ENCODE measurements at regions not wholly inside any gene's neighbourhood (a gene's known extent, or its start where the extent isn't known, plus 50 kb on each side); places are given as distances from the start of the nearest gene placed in this dataset.
"Not testable (repeated sequence)": the region's sequence is repeated elsewhere in the genome, so short reads cannot be mapped to it uniquely, and the experiment has no call there.

GRCh38 chr7:119596651-119597050 lies 676.3 kb upstream of the KCND2 start:
- no peak for DNase-seq (ENCODE audit: low read depth)

GRCh38 chr7:119606297-119606696 lies 666.7 kb upstream of the KCND2 start:
- no peak for DNase-seq (ENCODE audit: low read depth)

GRCh38 chr7:119620769-119621168 lies 652.2 kb upstream of the KCND2 start:
- no peak for DNase-seq (ENCODE audit: low read depth)

- no peak for DNase-seq (ENCODE audit: low read depth)
These were observed 649.5 kb upstream of the KCND2 start for GRCh38 chr7:119623427-119623826.

GRCh38 chr7:119630406-119630969 lies 642.5 kb upstream of the KCND2 start:
- DNase-seq (ENCODE audit: low read depth) = no peak

GRCh38 chr7:119633812-119634211 lies 639.2 kb upstream of the KCND2 start:
- not testable (repeated sequence) for DNase-seq (ENCODE audit: low read depth)

- no peak for DNase-seq (ENCODE audit: low read depth)
These were observed 632.6 kb upstream of the KCND2 start for GRCh38 chr7:119640326-119640725.

GRCh38 chr7:119640861-119641260 lies 632.1 kb upstream of the KCND2 start:
- DNase-seq (ENCODE audit: low read depth) = no peak

GRCh38 chr7:119643558-119643957 lies 629.4 kb upstream of the KCND2 start:
- no peak for DNase-seq (ENCODE audit: low read depth)

GRCh38 chr7:119647286-119647685 lies 625.7 kb upstream of the KCND2 start:
- no peak for DNase-seq (ENCODE audit: low read depth)

- DNase-seq (ENCODE audit: low read depth) = not testable (repeated sequence)
These were observed 624.2 kb upstream of the KCND2 start for GRCh38 chr7:119648752-119649151.

GRCh38 chr7:119660080-119660479 lies 612.9 kb upstream of the KCND2 start:
- DNase-seq (ENCODE audit: low read depth) = no peak

- DNase-seq (ENCODE audit: low read depth) = no peak
These were observed 608.4 kb upstream of the KCND2 start for GRCh38 chr7:119664601-119665000.

- DNase-seq (ENCODE audit: low read depth) = no peak
These were observed 607.2 kb upstream of the KCND2 start for GRCh38 chr7:119665796-119666195.

GRCh38 chr7:119681336-119681735 lies 591.6 kb upstream of the KCND2 start:
- DNase-seq (ENCODE audit: low read depth) = no peak

- no peak for DNase-seq (ENCODE audit: low read depth)
These were observed 588.2 kb upstream of the KCND2 start for GRCh38 chr7:119684763-119685162.

GRCh38 chr7:119685906-119686305 lies 587.1 kb upstream of the KCND2 start:
- no peak for DNase-seq (ENCODE audit: low read depth)

- DNase-seq (ENCODE audit: low read depth) = no peak
These were observed 584.1 kb upstream of the KCND2 start for GRCh38 chr7:119688831-119689230.

GRCh38 chr7:119692541-119692940 lies 580.4 kb upstream of the KCND2 start:
- no peak for DNase-seq (ENCODE audit: low read depth)

- DNase-seq (ENCODE audit: low read depth) = no peak
These were observed 578.5 kb upstream of the KCND2 start for GRCh38 chr7:119694506-119694905.

GRCh38 chr7:119696336-119696735 lies 576.6 kb upstream of the KCND2 start:
- no peak for DNase-seq (ENCODE audit: low read depth)

- no peak for DNase-seq (ENCODE audit: low read depth)
These were observed 569.1 kb upstream of the KCND2 start for GRCh38 chr7:119703895-119704294.

GRCh38 chr7:119706608-119707007 lies 566.4 kb upstream of the KCND2 start:
- no peak for DNase-seq (ENCODE audit: low read depth)

GRCh38 chr7:119708891-119709290 lies 564.1 kb upstream of the KCND2 start:
- DNase-seq (ENCODE audit: low read depth) = no peak

- DNase-seq (ENCODE audit: low read depth) = no peak
These were observed 561.9 kb upstream of the KCND2 start for GRCh38 chr7:119711104-119711503.

Data from activated T-cell treated with anti-CD3 and anti-CD28 coated beads for 24 hours (primary cell).